ENCODE measurements at regions not wholly inside any gene's neighbourhood (a gene's known extent, or its start where the extent isn't known, plus 50 kb on each side); places are given as distances from the start of the nearest gene placed in this dataset.
"Not testable (repeated sequence)": the region's sequence is repeated elsewhere in the genome, so short reads cannot be mapped to it uniquely, and the experiment has no call there.

DNA sequence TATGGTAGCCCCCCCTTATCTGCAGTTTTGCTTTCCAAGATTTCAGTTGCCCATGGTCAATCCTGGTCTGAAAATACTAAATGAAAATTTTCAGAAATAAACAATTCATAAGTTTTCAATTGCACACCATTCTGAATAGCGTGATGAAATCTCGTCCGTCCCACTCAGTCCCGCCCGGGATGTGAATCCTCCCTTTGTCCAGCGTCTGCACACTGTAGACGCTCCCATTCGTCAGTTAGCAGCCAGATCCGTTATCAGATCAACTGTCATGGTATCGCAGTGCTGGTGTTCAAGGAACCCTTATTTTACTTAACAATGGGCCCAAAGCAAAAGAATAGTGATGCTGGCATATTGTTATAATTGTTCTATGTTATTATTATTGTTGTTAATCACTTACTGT lies 98.6 kb downstream of the TMEM215 start:
- no peak for DNase-seq (ENCODE audit: low spot score)
- intact Hi-C loops (cut with DNase I), result loop anchor here (2.0 to 10.0 kb wide), 2 partner anchors 19 to 57 kb away; no protein-coding TSS in a partner anchor

DNA sequence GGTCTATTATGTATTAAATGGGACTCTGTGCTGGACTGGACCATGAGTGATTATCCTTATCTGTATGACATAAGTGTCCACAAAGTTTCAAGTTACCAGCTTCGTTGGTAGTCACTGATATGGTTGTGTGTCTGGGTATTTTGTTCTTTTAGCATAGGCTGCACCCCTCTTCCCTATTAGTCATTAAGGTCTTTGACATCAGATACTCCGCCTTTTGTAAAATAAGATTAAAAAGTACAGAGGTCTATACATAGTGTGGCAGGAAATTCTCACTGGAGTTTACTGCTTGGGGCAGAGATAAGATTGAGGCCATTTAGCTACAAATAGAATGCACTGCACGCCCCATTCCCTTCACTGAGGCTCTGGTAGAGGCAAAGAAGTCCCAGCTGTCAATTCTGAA lies 99.4 kb downstream of the TMEM215 start:
- intact Hi-C loops (cut with DNase I), result loop anchor here (2.0 to 10.0 kb wide), 2 partner anchors 20 to 58 kb away; no protein-coding TSS in a partner anchor
- no peak for DNase-seq (ENCODE audit: low spot score)

DNA sequence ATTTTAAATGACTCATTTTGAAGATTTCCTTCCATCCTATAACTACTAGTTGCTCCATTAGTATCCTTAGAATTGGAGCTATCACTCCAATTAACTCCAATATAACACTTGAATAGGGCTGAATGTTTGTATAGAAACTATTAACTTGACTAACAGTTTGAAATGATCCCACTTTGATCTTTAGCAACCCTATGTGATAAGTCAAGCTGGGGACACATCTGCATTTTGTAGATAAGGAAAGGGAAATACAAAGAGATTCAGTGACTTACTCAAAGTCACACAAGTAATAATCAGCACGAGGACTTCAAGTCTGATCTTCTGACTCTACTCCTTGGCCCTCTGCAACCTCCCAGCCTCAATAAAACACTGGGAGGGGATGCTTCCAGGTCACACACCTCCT lies 101.1 kb downstream of the TMEM215 start:
- no peak for DNase-seq (ENCODE audit: low spot score)
- intact Hi-C loops (cut with DNase I), result loop anchor here in 1 of 2 donors (10.0 kb wide), 1 partner anchor 60 kb away; no protein-coding TSS in a partner anchor

DNA sequence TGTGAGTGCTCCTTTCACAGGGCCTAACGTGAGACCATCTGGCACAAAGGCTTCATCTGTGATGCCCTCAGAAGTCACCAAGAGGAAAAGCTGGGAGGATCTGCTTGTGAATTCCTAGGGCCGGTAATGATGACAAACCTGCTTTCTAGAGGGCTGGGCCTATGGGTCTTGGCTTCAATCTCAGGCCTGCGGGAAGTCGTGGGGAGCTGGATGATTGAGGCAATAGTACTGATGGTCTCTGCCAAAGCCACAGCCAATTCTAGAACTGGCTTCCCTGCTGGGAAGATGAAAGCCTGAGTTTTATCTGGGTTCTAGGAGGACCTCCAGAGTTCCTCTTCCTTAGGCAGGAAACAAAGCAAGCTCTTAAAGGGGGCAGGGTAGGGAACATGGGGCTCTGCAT lies 102.7 kb downstream of the TMEM215 start:
- intact Hi-C loops (cut with DNase I), result loop anchor here in 1 of 2 donors (10.0 kb wide), 1 partner anchor 61 kb away; no protein-coding TSS in a partner anchor
- DNase-seq (ENCODE audit: low spot score), result no peak

DNA sequence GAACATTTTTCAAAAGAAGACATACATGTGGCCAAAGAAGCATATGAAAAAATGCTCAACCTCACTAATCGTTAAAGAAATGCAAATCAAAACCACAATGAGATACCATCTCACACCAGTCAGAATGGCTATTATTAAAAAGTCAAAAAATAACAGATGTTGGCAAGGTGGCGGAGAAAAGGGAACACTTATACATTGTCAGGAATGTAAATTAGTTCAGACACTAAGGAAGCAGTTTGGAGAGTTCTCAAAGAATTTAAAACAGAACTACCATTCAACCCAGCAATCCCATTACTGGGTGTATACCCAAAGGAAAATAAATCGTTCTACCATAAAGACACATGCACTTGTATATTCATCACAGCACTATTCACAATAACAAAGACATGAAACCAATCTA lies 106.9 kb downstream of the APTX start:
- DNase-seq (ENCODE audit: low spot score); intact Hi-C loops (cut with DNase I): not testable (repeated sequence)

DNA sequence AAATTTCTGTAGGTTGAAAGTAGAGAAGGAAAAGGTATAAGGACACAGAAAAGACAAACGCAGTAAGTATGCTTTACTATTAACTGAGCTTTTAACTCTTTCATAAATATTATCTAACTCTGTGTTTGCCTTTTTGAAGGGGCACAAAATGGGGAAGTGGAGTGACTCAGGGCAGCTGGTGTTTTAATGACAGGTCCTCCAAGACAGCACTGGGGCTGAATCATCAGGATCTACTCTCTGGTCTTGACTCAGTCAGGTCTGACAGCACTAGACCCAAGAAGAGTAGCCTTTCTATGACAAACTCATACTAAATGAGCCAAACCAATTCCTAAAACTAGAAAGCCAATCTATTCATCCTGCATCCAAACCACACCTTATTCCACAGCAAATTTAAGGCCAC lies 102.2 kb downstream of the APTX start:
- intact Hi-C loops (cut with DNase I), result no loop called here
- no peak for DNase-seq (ENCODE audit: low spot score)

DNA sequence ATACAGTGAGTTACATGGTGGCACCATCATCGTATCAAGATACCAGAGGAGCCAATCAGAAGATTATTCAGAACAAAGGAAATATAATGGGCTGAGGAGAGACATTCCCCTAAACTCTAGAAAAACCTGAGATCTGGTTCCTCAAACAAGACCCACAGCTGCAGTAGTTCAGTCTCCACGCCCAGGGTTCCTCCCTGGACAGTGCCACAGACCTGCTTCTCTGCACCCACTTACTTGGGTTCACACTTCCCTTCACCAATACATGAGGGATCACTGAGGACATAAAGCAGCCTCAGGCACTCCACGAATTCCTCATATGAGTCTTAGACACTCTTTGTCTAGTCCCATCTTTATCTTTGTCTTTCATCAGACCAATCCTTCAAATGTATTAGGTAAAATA lies 101.7 kb downstream of the APTX start:
- DNase-seq (ENCODE audit: low spot score), result no peak
- intact Hi-C loops (cut with DNase I), result no loop called here

DNA sequence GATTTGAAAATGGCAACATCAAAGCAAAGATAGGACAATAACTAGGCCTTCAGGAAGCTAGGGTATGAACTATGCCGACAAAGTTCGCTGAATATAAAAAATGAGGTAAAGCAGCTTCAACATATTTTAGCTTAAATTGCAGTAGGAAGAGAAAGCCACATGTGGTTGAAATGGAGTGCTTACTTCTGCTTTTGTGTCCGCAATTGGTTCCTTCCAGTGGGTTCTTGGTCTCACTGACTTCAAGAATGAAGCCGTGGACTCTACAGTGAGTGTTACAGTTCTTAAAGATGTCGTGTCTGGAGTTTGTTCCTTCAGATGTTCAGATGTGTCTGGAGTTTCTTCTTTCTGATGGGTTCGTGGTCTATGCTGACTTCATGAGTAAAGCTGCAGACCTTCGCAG lies 95.2 kb downstream of the APTX start:
- no peak for DNase-seq (ENCODE audit: low spot score)
- intact Hi-C loops (cut with DNase I), result no loop called here

DNA sequence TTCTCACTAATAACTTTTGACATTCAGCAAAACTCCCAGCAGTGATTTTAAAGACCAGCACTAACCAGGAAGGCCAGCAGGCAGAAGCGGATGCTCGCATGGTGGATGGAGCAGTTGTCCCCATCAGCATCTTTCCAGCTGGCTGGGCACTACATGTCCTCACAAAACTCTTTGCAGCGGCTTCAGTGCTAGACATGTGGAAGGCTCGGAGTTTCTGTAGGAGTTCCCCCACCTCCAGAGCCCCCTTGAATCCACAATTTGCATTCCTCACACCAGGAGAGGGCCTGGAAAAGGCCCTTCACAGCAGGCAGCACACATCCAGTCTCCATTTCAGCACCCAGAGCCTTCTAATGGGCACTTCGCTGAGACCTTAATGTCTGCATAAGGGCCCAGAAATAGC lies 85.6 kb downstream of the APTX start:
- DNase-seq (ENCODE audit: low spot score), result no peak

DNA sequence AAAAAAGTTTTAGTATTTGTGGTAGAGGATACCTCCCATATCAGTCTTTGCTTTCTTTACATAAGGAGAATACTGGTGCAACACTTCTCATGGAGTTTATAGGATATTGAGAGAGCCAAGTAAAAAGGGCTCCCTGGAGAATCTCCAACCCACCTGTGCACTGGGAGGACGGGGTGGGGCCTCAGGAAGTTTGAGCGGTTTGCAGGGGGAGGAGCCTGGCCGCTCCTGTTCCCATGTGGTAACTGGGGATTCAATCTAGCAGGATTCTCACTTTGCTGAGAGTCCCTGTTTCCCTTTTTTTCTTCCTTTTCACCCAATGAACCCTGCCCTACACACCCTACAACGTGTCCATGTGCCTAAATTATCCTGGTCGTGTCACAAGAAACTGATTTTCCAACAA lies 82.8 kb downstream of the APTX start:
- no peak for DNase-seq (ENCODE audit: low spot score)
- intact Hi-C loops (cut with DNase I), result no loop called here

More for the DNA sequence above, 85.6 kb downstream of the APTX start:
- intact Hi-C loops (cut with DNase I), result no loop called here

Data from posterior vena cava (tissue), 2 donors.